ENCODE measurements at regions not wholly inside any gene's neighbourhood (a gene's known extent, or its start where the extent isn't known, plus 50 kb on each side); places are given as distances from the start of the nearest gene placed in this dataset.

DNA sequence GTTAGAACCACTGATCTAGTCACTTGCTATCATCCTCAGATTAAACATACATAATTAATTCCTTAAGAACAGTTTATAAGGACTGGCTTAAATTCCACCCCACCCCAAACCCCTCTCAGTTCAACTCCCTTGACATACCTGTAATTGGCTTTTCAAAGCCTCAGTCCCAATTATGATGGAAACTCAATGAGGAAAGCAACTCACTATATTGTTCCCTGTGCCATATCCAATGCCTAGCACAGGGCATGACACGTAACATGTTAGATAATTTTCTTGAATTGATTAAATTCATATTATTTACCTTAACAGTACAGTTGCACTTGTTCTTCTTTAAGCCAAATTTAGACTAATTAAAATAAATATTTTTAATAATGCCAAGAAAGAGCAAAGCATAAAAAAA, 465.1 kb upstream of the CHAC2 start:
- Histone ChIP-seq H3K4me2 (ENCODE audit: control insufficient read depth, insufficient read depth) (no peak overlapping the region), H3K27ac (ENCODE audit: control insufficient read depth, insufficient read depth) (no peak overlapping the region), H2AFZ (ENCODE audit: control insufficient read depth, low read depth, low read length) (no peak overlapping the region), H3K4me1 (ENCODE audit: control insufficient read depth, insufficient read depth, low read length) (no peaks in the 10 kb centered on the region), H3K36me3 (ENCODE audit: control insufficient read depth in 2 of 2, insufficient read depth in 2 of 2, low read length in 1 of 2) (no peaks in the 10 kb centered on the region), H4K20me1 (ENCODE audit: control insufficient read depth, insufficient read depth) (no peaks in the 10 kb centered on the region), H3K27me3 (replicated peaks in 1 of 2; ENCODE audit: control insufficient read depth in 2 of 2, insufficient read depth in 2 of 2, low read length in 1 of 2) (no peaks in the 10 kb centered on the region), H3K79me2 (ENCODE audit: control insufficient read depth, insufficient read depth, low read length) (no peaks in the 10 kb centered on the region), H3K9me3 (replicated peaks; ENCODE audit: control insufficient read depth, insufficient read depth, low read length) (no peaks in the 10 kb centered on the region), H3K4me3 (no peak overlapping the region), H3K9ac (ENCODE audit: control insufficient read depth, insufficient read depth, low read length) (no peak overlapping the region)
- ChIA-PET POLR2A (no interaction called here), RAD21 (ENCODE audit: unreplicated experiment) (no interaction called here), SMC1A (ENCODE audit: uncharacterized antibody, unreplicated experiment) (no interaction called here), CTCF (no interaction called here)
- intact Hi-C loops (cut with micrococcal nuclease; ENCODE audit: unreplicated experiment) (no loop called here), in situ Hi-C loops (cut with MboI) (no loop called here)
- WGBS (ENCODE audit: insufficient coverage, insufficient replicate concordance, low lambda C conversion rate, missing lambda C conversion rate), result 0% methylated on average over 1 of the region's 1 CpG
- FAIRE-seq, result no peak
- ATAC-seq, result no peak
- BruUV-seq (replicated peaks), result no TSS peak
- DNase-seq (ENCODE audit: low read depth, low spot score), result no peak
- TF ChIP-seq EZH2 (IDR thresholded peaks at IDR 0.05; ENCODE audit: borderline replicate concordance, control insufficient read depth, low read depth, low read length) (no peak), ZNF24 (IDR thresholded peaks at IDR 0.05) (no peak), CREM (IDR thresholded peaks at IDR 0.05; ENCODE audit: low read depth) (no peak), NFIC (IDR thresholded peaks at IDR 0.05; ENCODE audit: low read depth, low read length) (no peak), EP300 (IDR thresholded peaks at IDR 0.05; ENCODE audit: borderline replicate concordance in 1 of 2, control insufficient read depth in 1 of 2, low read depth in 2 of 2, low read length in 2 of 2) (no peak), CHD1 (IDR thresholded peaks at IDR 0.05; ENCODE audit: low read depth, low read length) (no peak), FOS (IDR thresholded peaks at IDR 0.05; ENCODE audit: borderline replicate concordance, extremely low read depth, insufficient read length) (no peak), MTA2 (IDR thresholded peaks at IDR 0.05; ENCODE audit: low read depth) (no peak), STAT1 (conservative IDR thresholded peaks at IDR 0.05) (no peak), GATAD2B (conservative IDR thresholded peaks at IDR 0.05; ENCODE audit: low read depth) (no peak), WRNIP1 (IDR thresholded peaks at IDR 0.05; ENCODE audit: borderline replicate concordance, low read depth, low read length) (no peak), EGR1 (IDR thresholded peaks at IDR 0.05; ENCODE audit: borderline replicate concordance in 1 of 2, low read depth in 2 of 2, low read length in 2 of 2) (no peak), TCF7 (IDR thresholded peaks at IDR 0.05; ENCODE audit: borderline replicate concordance) (no peak), BCL11A (IDR thresholded peaks at IDR 0.05; ENCODE audit: low read depth, low read length) (no peak)
- TF ChIP-seq, protein P1, sequence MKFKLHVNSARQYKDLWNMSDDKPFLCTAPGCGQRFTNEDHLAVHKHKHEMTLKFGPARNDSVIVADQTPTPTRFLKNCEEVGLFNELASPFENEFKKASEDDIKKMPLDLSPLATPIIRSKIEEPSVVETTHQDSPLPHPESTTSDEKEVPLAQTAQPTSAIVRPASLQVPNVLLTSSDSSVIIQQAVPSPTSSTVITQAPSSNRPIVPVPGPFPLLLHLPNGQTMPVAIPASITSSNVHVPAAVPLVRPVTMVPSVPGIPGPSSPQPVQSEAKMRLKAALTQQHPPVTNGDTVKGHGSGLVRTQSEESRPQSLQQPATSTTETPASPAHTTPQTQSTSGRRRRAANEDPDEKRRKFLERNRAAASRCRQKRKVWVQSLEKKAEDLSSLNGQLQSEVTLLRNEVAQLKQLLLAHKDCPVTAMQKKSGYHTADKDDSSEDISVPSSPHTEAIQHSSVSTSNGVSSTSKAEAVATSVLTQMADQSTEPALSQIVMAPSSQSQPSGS (IDR thresholded peaks at IDR 0.05; ENCODE audit: low read length), result no peak
- TF ChIP-seq, protein P2, sequence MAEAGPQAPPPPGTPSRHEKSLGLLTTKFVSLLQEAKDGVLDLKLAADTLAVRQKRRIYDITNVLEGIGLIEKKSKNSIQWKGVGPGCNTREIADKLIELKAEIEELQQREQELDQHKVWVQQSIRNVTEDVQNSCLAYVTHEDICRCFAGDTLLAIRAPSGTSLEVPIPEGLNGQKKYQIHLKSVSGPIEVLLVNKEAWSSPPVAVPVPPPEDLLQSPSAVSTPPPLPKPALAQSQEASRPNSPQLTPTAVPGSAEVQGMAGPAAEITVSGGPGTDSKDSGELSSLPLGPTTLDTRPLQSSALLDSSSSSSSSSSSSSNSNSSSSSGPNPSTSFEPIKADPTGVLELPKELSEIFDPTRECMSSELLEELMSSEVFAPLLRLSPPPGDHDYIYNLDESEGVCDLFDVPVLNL (IDR thresholded peaks at IDR 0.05; ENCODE audit: low read depth, low read length), result no peak
- TF ChIP-seq, protein P3, sequence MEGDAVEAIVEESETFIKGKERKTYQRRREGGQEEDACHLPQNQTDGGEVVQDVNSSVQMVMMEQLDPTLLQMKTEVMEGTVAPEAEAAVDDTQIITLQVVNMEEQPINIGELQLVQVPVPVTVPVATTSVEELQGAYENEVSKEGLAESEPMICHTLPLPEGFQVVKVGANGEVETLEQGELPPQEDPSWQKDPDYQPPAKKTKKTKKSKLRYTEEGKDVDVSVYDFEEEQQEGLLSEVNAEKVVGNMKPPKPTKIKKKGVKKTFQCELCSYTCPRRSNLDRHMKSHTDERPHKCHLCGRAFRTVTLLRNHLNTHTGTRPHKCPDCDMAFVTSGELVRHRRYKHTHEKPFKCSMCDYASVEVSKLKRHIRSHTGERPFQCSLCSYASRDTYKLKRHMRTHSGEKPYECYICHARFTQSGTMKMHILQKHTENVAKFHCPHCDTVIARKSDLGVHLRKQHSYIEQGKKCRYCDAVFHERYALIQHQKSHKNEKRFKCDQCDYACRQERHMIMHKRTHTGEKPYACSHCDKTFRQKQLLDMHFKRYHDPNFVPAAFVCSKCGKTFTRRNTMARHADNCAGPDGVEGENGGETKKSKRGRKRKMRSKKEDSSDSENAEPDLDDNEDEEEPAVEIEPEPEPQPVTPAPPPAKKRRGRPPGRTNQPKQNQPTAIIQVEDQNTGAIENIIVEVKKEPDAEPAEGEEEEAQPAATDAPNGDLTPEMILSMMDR (IDR thresholded peaks at IDR 0.05 in 2 of 3, conservative IDR thresholded peaks at IDR 0.05 in 1 of 3; ENCODE audit: control insufficient read depth in 2 of 3, extremely low read depth in 1 of 3, insufficient read depth in 1 of 3, low read depth in 3 of 3, low read length in 3 of 3), result no peak
- TF ChIP-seq, protein P4, sequence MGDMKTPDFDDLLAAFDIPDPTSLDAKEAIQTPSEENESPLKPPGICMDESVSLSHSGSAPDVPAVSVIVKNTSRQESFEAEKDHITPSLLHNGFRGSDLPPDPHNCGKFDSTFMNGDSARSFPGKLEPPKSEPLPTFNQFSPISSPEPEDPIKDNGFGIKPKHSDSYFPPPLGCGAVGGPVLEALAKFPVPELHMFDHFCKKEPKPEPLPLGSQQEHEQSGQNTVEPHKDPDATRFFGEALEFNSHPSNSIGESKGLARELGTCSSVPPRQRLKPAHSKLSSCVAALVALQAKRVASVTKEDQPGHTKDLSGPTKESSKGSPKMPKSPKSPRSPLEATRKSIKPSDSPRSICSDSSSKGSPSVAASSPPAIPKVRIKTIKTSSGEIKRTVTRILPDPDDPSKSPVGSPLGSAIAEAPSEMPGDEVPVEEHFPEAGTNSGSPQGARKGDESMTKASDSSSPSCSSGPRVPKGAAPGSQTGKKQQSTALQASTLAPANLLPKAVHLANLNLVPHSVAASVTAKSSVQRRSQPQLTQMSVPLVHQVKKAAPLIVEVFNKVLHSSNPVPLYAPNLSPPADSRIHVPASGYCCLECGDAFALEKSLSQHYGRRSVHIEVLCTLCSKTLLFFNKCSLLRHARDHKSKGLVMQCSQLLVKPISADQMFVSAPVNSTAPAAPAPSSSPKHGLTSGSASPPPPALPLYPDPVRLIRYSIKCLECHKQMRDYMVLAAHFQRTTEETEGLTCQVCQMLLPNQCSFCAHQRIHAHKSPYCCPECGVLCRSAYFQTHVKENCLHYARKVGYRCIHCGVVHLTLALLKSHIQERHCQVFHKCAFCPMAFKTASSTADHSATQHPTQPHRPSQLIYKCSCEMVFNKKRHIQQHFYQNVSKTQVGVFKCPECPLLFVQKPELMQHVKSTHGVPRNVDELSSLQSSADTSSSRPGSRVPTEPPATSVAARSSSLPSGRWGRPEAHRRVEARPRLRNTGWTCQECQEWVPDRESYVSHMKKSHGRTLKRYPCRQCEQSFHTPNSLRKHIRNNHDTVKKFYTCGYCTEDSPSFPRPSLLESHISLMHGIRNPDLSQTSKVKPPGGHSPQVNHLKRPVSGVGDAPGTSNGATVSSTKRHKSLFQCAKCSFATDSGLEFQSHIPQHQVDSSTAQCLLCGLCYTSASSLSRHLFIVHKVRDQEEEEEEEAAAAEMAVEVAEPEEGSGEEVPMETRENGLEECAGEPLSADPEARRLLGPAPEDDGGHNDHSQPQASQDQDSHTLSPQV (IDR thresholded peaks at IDR 0.05), result no peak
